Erythroblast (primary cell): ENCODE measurements at regions not wholly inside any gene's neighbourhood (a gene's known extent, or its start where the extent isn't known, plus 50 kb on each side); places are given as distances from the start of the nearest gene placed in this dataset.

ENCODE experiments used
- GATA1 ChIP-seq: IDR thresholded peaks from 2 replicates; pipeline ENCODE4 v1.6.1; 2011; ENCODE audit warnings: low read depth, mild to moderate bottlenecking, control low read depth, low read length, moderate library complexity
- POLR2A ChIP-seq: IDR thresholded peaks from 2 replicates; pipeline ENCODE4 v1.6.1; 2011; ENCODE audit warnings: mild to moderate bottlenecking, low read length

GRCh38 chr3:10583798-10584708 lies 78.7 kb upstream of the ATP2B2 start:
- TF ChIP-seq POLR2A, result no peak
- TF ChIP-seq GATA1, result no peak
